Stimulated activated effector memory CD8-positive, alpha-beta T cell treated with anti-CD3 and anti-CD28 coated beads, Interleukin-12 subunit alpha, Interleukin-12 subunit beta, amount 100 ng/mL, for 72 hours (primary cell): ENCODE measurements at regions not wholly inside any gene's neighbourhood (a gene's known extent, or its start where the extent isn't known, plus 50 kb on each side); places are given as distances from the start of the nearest gene placed in this dataset.
"Not testable (repeated sequence)": the region's sequence is repeated elsewhere in the genome, so short reads cannot be mapped to it uniquely, and the experiment has no call there.

ENCODE experiments used
- ATAC-seq: fragments of 150-1000 bp; cut with Tn5 transposase; 2 replicates; pipeline ENCODE4 v1.10.0; 2021
- DNase-seq, 2 donors: peaks; one replicate each; pipeline ENCODE4 v3.0.0; 2021 to 2022; ENCODE audit warnings: low spot score in 2 of 2
- H3K27ac Mint-ChIP-seq: one replicate; pipeline ENCODE4 v1.8.0; 2022; ENCODE audit warnings: mild to moderate bottlenecking, mixed read lengths
- H3K36me3 Mint-ChIP-seq: one replicate; pipeline ENCODE4 v1.8.0; 2022; ENCODE audit warnings: mild to moderate bottlenecking, mixed read lengths
- H3K4me1 Mint-ChIP-seq: one replicate; pipeline ENCODE4 v1.8.0; 2022; ENCODE audit warnings: mixed read lengths
- H3K4me3 Mint-ChIP-seq: one replicate; pipeline ENCODE4 v1.8.0; 2022; ENCODE audit warnings: mild to moderate bottlenecking, mixed read lengths
- H3K9me3 Mint-ChIP-seq: one replicate; pipeline ENCODE4 v1.8.0; 2022; ENCODE audit warnings: mixed read lengths

DNA sequence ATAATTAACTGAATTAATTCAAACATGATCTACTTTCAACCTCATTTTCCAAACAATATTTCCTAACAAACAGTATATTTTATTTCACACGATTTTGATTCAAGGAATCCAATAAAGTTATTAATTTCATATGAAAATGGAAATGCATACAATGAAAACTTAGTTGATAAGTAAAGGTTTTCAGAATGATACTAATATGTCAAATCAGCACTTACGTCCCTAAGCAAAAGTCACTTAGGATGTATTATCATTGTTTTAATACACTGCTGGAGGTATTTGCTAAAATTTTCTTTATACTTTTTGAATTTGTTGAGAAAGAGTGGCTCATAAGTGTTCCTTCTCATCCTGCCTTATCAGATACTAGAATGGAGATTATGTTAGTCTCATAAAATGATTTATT lies 266.8 kb upstream of the PUDP start:
- DNase-seq: no peak
- Mint-ChIP-seq H3K4me3 (no peak overlapping the region), H3K9me3 (peaks cover 3% of the 10 kb centered on the region), H3K36me3 (no peaks in the 10 kb centered on the region), H3K4me1 (no peaks in the 10 kb centered on the region), H3K27ac (no peak overlapping the region)
- no peak for ATAC-seq

DNA sequence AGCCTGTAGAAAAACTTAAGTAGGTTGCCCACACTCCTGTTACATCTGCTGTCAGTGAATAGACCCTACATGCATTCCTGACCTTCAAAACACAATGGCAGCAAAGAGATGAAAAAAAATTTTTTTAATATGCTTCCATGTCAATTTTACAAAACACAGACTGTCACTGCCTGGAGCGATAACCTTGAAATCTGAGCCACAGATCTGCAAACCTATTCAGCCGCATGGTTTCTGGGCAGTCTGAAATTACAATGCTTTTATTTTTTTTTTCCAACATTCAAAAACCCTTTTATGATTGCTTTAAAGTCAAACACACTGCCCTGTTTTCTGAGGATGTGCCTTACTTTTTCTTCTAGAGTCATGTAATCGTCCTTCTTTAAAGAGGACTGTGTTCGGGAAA lies 264.9 kb upstream of the PUDP start:
- Mint-ChIP-seq H3K4me3 (no peak overlapping the region), H3K9me3 (peaks cover 5% of the 10 kb centered on the region), H3K36me3 (no peaks in the 10 kb centered on the region), H3K27ac (no peak overlapping the region), H3K4me1 (no peaks in the 10 kb centered on the region)
- ATAC-seq: no peak
- no peak for DNase-seq

DNA sequence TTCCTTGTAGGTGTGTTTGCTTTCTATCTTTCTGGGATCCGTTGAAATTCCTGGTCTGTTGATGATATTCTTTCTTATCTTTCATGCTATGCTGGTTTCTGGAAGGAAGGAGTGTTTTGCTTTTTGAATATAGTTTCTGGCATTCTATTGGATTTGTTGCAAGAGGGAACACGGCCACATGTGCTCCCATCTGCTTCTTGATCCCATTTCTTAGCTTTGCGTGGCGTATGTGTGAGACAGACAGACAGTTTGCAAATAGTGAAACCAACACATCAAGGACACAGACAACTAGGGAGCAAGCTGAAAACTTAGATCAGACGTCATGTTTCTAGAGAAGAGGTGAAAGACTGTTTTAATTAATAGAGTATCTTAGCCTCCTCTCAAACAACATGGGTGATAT lies 261.9 kb upstream of the PUDP start:
- DNase-seq (no peak), ATAC-seq (no peak)
- H3K27ac Mint-ChIP-seq: no peak overlapping the region
- no peaks in the 10 kb centered on the region for H3K36me3 Mint-ChIP-seq
- H3K4me1 Mint-ChIP-seq: no peaks in the 10 kb centered on the region
- H3K4me3 Mint-ChIP-seq: no peak overlapping the region
- H3K9me3 Mint-ChIP-seq: peaks cover 14% of the 10 kb centered on the region

DNA sequence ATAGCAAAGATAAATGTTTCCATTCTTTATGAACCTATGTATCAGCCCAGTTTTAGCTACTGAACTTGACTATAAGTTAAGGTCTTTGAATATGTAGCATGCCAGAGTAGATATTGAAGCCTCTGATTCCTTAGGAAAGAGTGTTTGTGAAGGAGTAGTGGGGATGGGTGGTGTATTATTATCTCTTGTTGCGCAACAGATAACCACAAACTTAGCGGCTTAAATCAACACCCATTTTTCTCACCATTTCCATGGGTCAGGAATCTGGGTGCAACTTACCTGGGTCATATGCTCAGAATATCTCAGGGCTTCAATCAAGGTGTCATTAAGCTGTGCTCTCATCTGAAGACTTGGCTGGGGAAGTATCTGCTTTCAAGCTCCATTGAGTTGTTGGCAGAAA lies 251.4 kb upstream of the PUDP start:
- no peak overlapping the region for H3K4me3 Mint-ChIP-seq

DNA sequence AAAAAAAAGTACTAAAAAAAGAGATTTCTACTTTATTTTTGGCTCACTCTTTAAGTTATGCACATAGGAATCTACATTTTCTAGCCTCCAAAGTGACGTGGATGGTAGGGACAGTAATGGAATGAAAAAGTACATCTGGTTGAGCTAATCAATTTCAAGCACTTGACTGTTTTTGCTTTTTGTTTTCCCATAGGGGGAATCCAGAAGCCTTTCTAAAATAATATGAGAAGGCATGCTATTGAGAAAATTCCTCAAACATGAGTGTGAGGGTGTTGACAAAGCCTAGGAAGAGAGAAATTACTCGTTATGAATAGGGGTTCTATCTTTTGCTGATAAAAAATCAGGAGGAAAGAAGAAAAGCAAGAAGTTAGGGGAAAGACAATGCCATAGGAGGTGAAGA lies 242.5 kb upstream of the PUDP start:
- Mint-ChIP-seq H3K36me3 (no peaks in the 10 kb centered on the region), H3K27ac (no peak overlapping the region), H3K4me3 (no peak overlapping the region), H3K9me3 (peaks cover 3% of the 10 kb centered on the region), H3K4me1 (no peaks in the 10 kb centered on the region)
- DNase-seq (no peak), ATAC-seq (no peak)

More for the DNA sequence above, 251.4 kb upstream of the PUDP start:
- Mint-ChIP-seq H3K9me3 (no peaks in the 10 kb centered on the region), H3K4me1 (no peaks in the 10 kb centered on the region), H3K27ac (no peak overlapping the region), H3K36me3 (no peaks in the 10 kb centered on the region)
- DNase-seq (no peak), ATAC-seq (no peak)

DNA sequence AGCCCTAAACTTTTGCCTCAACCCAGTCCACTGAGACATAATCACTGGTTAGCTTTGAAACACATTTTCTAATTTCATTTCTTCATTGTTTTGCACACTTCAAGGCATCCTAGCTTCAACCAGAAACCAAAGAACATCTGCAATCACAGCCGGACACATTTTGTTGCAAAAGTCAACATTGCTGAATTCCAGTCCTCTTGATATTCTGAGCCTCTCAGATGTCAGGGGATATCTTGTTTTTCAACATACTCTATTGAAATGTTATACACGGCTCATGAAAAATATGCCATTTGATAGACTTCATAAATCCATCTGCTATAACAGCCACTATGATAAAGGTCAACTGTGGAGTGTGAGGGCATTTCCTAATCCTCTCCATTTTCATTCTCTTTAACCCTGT lies 241.6 kb upstream of the PUDP start:
- Mint-ChIP-seq H3K36me3 (no peaks in the 10 kb centered on the region), H3K27ac (no peak overlapping the region), H3K9me3 (peaks cover 3% of the 10 kb centered on the region), H3K4me1 (no peaks in the 10 kb centered on the region), H3K4me3 (no peak overlapping the region)
- DNase-seq (no peak), ATAC-seq (no peak)

DNA sequence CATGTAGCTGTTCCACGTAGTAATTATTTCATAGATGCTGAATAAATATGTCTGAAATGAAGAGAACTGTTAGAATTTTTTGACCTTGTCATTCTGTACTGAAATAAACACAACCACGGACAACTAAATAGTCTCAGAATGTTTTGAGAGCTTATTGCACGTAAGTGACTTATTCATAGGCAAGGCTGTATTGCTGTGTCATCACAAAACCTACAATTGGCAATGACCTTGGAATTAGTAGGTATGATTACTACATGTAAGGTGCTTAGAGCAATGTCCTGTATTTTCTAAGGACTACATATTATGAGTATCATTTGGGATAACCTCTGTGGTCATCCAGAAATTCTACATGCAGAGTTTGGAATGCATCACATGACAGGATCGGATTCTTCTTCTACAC lies 237.2 kb upstream of the PUDP start:
- Mint-ChIP-seq H3K36me3 (no peaks in the 10 kb centered on the region), H3K27ac (no peak overlapping the region), H3K4me1 (no peaks in the 10 kb centered on the region), H3K4me3 (no peak overlapping the region), H3K9me3 (no peaks in the 10 kb centered on the region)
- ATAC-seq (no peak), DNase-seq (no peak)

DNA sequence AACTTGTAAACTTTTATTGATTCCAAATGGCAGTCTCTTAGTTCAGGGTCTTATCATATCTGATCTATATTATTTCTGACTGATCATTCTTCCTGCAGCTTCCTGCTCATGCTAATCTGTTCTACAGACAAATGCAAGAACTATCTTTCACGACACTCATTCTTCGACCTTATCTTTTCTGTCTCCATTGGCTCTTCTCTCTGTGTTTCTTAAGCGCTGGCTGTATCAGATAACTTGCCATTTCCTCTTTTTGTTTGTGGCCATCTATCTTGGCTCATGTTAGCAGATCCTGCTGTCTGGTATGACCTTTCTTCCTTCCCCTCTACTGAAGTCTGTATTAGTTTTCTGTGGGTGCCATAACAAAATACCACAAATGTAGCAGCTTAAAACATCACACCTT lies 230.5 kb upstream of the PUDP start:
- Mint-ChIP-seq H3K27ac (no peak overlapping the region), H3K4me1 (no peaks in the 10 kb centered on the region), H3K9me3 (peaks cover 10% of the 10 kb centered on the region), H3K36me3 (no peaks in the 10 kb centered on the region), H3K4me3 (no peak overlapping the region)
- DNase-seq (no peak), ATAC-seq (no peak)

DNA sequence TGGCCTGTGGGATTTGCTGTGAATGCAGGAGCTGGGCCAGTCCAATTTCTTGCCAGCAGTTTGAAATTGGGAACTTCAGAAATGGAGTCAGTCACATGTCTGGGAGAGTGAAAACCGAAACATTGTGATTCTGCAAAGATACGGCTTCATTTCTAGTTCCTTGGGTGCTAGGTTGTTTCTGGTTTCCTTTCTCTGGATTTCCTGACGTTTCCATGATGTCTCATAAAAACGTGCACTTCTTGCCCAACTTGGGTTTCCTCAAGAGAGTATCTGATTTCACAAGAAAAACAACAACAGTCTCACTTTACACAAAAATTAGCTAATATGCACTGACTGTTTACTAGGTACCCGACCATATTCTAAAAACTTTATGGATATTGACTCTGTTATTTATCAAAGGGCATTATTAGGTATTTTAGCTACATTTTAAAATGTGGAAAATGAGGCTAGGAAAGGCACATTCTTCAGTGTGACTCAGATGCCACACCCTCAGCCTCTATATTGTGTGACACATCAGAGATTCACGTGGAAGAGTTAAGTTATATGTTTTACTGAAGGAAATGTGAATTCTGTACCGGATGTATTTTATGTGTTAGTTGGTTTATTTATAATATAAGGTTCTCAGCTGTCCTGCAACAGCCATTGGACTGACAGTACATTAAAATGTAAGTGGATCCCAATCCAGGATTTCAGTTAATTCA lies 225.0 kb upstream of the PUDP start:
- H3K4me1 Mint-ChIP-seq: no peaks in the 10 kb centered on the region
- H3K4me3 Mint-ChIP-seq: no peak overlapping the region
- peaks cover 4% of the 10 kb centered on the region for H3K9me3 Mint-ChIP-seq
- H3K36me3 Mint-ChIP-seq: no peaks in the 10 kb centered on the region
- DNase-seq (no peak), ATAC-seq (no peak)
- H3K27ac Mint-ChIP-seq: no peak overlapping the region

DNA sequence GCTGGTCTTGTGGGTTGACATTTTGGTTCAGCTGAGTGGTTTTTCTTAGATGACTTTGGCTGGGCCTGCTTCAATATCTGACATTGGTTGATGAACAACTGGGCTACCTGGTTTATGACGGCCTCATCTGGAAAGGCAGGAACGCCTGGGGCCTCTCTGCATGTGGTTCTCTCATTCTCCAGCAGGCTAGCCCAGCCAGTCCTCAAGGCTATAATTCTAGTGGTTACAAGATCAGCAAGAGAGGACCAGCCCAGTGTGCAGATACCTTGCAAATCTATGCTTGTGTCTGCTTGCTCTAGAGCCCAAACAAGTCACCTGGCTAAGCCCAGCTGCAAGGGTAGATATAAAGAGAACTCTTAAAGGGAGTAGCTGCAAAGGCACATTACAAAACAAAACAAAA lies 214.2 kb upstream of the PUDP start:
- H3K4me3 Mint-ChIP-seq: no peak overlapping the region
- no peak for ATAC-seq
- no peaks in the 10 kb centered on the region for H3K9me3 Mint-ChIP-seq
- H3K36me3 Mint-ChIP-seq: no peaks in the 10 kb centered on the region
- no peaks in the 10 kb centered on the region for H3K4me1 Mint-ChIP-seq
- H3K27ac Mint-ChIP-seq: no peak overlapping the region
- no peak for DNase-seq

DNA sequence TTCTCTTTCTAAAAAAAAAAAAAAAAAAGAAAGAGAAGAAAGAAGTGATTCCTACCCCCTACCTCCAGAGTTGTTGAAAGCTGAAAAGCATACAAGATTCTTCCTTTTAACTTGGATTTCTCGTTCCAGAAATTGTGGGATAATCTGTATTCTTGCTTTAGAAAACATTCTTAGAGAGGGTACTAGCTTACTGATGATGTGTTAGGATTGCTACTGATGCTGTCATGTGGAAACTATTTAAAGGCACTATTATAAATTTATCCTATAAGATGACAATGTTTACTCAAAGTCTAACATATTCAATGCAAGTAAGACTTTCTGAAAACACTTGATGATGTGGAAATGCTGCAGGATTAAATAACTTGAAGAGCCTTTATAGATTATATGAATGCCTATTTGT lies 204.0 kb upstream of the PUDP start:
- Mint-ChIP-seq H3K4me1 (no peaks in the 10 kb centered on the region), H3K36me3 (no peaks in the 10 kb centered on the region), H3K4me3 (no peak overlapping the region), H3K9me3 (no peaks in the 10 kb centered on the region), H3K27ac (no peak overlapping the region)
- ATAC-seq (no peak), DNase-seq (no peak)

DNA sequence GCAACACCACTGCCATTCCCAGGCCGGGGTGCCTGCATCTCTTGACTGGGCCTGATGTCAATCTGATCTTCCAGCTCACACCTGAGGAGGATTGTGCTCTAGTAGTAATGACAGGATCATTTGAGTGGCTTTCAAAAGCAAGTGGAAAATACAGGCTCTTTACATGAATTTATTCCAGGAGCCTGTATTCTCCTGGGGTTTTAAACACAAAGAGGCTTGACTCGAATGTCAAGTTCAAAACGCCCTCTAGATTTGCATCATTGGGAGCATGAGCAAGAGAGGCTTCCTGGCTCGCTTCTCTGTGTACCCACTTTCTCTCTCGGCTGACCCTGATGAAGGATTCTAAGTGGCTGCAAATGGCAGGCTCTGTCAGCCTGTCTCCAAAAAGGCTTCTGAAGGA lies 199.5 kb upstream of the PUDP start:
- Mint-ChIP-seq H3K4me1 (no peaks in the 10 kb centered on the region), H3K9me3 (no peaks in the 10 kb centered on the region), H3K4me3 (no peak overlapping the region), H3K36me3 (no peaks in the 10 kb centered on the region), H3K27ac (no peak overlapping the region)
- ATAC-seq (no peak), DNase-seq (no peak)

DNA sequence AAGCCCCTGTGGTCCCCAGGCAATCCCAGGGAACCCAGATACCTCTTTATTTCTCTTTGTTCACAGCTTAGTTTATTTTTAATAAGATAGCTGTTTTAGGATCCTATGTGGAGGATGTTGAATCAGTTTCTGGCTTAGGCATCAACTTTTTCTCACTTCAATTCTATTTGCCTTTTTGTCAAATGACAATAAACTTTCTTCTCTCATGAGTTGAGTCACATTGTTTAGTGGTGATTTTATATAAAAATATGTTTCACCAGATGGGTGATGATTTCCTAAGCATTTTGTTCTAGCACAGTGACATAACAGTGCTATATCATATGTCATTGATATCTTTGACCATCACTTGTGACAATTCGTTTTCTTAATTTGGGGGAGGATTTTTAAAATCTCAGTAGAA lies 198.1 kb upstream of the PUDP start:
- no peaks in the 10 kb centered on the region for H3K4me1 Mint-ChIP-seq
- no peak overlapping the region for H3K4me3 Mint-ChIP-seq
- H3K27ac Mint-ChIP-seq: no peak overlapping the region
- no peaks in the 10 kb centered on the region for H3K9me3 Mint-ChIP-seq
- DNase-seq (no peak), ATAC-seq (no peak)
- H3K36me3 Mint-ChIP-seq: no peaks in the 10 kb centered on the region

DNA sequence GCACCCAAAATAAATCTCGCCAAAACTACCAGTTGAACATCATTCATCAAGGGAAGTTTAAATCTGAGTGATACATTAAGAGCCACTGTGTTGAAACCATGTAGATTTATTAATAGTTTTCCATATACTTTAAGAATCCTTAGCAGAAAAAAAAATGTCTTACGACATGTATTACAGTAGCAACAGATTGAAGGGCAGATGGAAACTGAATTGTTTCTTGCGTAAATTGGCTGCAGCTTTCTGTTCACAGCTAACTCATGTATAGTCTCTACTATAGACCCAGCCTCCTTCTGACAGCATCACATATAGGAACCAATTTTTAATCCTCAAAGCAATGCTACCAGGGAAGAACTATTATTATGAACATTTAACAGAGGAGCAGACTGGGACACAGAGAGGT lies 195.2 kb upstream of the PUDP start:
- no peaks in the 10 kb centered on the region for H3K36me3 Mint-ChIP-seq
- no peak overlapping the region for H3K4me3 Mint-ChIP-seq
- ATAC-seq (no peak), DNase-seq (no peak)
- no peaks in the 10 kb centered on the region for H3K4me1 Mint-ChIP-seq
- H3K9me3 Mint-ChIP-seq: no peaks in the 10 kb centered on the region
- no peak overlapping the region for H3K27ac Mint-ChIP-seq

DNA sequence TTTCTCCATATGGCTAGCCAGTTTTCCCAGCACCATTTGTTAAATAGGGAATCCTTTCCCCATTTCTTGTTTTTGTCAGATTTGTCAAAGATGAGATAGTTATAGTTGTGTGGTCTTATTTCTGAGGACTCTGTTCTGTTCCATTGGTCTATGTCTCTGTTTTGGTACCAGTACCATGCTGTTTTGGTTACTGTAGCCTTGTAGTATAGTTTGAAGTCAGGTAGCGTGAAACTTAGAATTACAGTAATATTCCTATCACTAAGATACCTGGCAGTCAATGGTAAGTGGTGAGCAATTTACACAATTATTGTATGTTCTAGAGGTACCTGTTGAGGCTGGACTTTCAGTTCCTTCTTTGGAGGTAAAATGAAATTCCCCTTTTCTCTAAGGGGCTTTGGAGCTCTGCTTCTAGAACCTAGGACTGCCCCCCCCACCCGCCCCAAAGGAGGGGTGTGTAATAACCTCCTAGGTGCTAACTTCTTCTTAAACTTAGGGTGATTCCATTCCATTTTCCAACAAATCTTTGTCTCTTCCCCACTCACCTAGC lies 187.9 kb upstream of the PUDP start:
- H3K36me3 Mint-ChIP-seq, ATAC-seq, H3K9me3 Mint-ChIP-seq, DNase-seq, H3K4me1 Mint-ChIP-seq, H3K4me3 Mint-ChIP-seq, H3K27ac Mint-ChIP-seq: not testable (repeated sequence)

DNA sequence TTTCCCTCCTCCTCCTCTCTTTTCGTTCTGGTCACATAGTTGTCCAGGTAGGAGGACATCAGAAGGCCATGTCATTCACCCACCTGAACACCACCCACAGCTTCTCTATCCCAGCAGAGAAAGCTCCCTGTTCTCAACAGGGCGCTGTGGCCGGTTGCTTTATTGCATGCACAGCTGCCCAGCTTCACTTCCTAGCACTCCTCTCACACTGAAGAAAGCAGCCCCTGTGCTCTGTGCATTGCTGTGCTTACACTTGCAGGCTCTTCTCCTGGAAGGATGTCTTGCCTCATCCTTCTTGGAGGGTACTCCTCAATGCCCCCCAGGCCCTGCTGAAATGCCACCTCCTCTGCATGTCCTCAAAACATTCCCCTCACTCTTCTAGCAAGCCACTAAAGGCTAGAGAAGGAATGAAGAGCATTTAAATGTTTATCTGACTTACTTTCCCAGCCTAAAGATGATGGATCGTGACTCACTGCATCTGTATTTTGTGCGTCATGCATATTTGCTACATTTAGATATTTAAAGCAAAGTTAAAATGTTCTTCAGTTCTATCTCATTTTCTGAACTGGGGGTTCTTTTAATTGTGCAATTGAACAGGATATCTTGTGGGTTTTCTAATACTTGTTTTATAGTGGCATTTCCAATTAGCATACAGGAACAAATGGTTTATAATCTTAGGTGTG lies 186.4 kb upstream of the PUDP start:
- H3K27ac Mint-ChIP-seq: no peak overlapping the region
- H3K4me1 Mint-ChIP-seq: no peaks in the 10 kb centered on the region
- ATAC-seq: no peak
- no peaks in the 10 kb centered on the region for H3K36me3 Mint-ChIP-seq
- no peak for DNase-seq
- no peak overlapping the region for H3K4me3 Mint-ChIP-seq
- no peaks in the 10 kb centered on the region for H3K9me3 Mint-ChIP-seq
